ENCODE measurements at regions not wholly inside any gene's neighbourhood (a gene's known extent, or its start where the extent isn't known, plus 50 kb on each side); places are given as distances from the start of the nearest gene placed in this dataset.

DNA sequence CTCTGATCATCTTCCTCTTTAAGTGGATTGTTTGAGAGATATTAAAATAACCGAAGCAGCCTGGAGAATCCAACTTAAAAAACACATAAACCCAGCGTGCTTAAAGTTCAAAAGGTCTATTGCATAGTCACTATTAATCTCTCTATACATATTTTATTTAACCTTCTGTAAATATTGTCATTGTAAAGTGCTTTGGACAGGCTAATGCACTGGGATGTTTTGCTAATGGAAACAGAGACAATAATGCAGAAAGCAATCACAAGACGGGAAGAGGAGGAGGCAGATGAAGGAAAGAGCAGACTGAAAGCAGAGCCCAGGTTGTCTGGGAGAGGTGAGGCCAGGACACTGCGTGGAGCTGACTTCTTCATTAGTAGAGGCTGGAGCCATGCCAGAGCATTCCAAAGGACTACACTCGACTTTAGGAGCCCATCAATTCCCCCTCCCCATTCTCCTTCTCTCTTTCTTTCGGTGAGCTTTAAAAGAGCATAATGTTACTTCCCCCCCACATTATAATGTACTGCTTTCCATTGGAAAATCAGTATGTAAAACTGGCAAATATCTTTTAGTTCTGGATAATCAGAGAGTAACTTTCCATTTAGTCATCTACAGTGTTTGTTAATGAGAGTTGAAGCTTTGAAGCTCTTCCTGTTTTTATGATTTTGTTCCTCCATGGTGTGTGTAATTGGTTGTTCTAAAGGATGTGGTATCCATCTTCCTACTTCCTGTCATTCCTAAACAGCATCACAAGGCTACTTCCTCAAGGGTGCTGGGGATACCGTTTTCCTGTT is 307.3 kb upstream of the MPDZ start (continued):
- TF ChIP-seq, protein P1, sequence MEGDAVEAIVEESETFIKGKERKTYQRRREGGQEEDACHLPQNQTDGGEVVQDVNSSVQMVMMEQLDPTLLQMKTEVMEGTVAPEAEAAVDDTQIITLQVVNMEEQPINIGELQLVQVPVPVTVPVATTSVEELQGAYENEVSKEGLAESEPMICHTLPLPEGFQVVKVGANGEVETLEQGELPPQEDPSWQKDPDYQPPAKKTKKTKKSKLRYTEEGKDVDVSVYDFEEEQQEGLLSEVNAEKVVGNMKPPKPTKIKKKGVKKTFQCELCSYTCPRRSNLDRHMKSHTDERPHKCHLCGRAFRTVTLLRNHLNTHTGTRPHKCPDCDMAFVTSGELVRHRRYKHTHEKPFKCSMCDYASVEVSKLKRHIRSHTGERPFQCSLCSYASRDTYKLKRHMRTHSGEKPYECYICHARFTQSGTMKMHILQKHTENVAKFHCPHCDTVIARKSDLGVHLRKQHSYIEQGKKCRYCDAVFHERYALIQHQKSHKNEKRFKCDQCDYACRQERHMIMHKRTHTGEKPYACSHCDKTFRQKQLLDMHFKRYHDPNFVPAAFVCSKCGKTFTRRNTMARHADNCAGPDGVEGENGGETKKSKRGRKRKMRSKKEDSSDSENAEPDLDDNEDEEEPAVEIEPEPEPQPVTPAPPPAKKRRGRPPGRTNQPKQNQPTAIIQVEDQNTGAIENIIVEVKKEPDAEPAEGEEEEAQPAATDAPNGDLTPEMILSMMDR (IDR thresholded peaks at IDR 0.05 in 2 of 3, conservative IDR thresholded peaks at IDR 0.05 in 1 of 3; ENCODE audit: control insufficient read depth in 2 of 3, extremely low read depth in 1 of 3, insufficient read depth in 1 of 3, low read depth in 3 of 3, low read length in 3 of 3): no peak
- TF ChIP-seq, protein P2, sequence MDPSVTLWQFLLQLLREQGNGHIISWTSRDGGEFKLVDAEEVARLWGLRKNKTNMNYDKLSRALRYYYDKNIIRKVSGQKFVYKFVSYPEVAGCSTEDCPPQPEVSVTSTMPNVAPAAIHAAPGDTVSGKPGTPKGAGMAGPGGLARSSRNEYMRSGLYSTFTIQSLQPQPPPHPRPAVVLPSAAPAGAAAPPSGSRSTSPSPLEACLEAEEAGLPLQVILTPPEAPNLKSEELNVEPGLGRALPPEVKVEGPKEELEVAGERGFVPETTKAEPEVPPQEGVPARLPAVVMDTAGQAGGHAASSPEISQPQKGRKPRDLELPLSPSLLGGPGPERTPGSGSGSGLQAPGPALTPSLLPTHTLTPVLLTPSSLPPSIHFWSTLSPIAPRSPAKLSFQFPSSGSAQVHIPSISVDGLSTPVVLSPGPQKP (IDR thresholded peaks at IDR 0.05; ENCODE audit: low read depth, low read length): no peak
- TF ChIP-seq FOXK2 (IDR thresholded peaks at IDR 0.05) (no peak), SMAD5 (IDR thresholded peaks at IDR 0.05; ENCODE audit: low read depth) (no peak), NBN (IDR thresholded peaks at IDR 0.05) (no peak), EZH2 (IDR thresholded peaks at IDR 0.05; ENCODE audit: borderline replicate concordance, control insufficient read depth, low read depth, low read length) (no peak), WRNIP1 (IDR thresholded peaks at IDR 0.05; ENCODE audit: borderline replicate concordance, low read depth, low read length) (no peak), LARP7 (IDR thresholded peaks at IDR 0.05) (no peak), JUNB (IDR thresholded peaks at IDR 0.05) (no peak), POLR2A (IDR thresholded peaks at IDR 0.05; ENCODE audit: low read depth, low read length) (no peak), NR2C2 (IDR thresholded peaks at IDR 0.05; ENCODE audit: borderline replicate concordance, control insufficient read depth, insufficient read length, low read depth) (no peak)
- TF ChIP-seq, protein P3, sequence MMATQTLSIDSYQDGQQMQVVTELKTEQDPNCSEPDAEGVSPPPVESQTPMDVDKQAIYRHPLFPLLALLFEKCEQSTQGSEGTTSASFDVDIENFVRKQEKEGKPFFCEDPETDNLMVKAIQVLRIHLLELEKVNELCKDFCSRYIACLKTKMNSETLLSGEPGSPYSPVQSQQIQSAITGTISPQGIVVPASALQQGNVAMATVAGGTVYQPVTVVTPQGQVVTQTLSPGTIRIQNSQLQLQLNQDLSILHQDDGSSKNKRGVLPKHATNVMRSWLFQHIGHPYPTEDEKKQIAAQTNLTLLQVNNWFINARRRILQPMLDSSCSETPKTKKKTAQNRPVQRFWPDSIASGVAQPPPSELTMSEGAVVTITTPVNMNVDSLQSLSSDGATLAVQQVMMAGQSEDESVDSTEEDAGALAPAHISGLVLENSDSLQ (IDR thresholded peaks at IDR 0.05): no peak
- TF ChIP-seq, protein P4, sequence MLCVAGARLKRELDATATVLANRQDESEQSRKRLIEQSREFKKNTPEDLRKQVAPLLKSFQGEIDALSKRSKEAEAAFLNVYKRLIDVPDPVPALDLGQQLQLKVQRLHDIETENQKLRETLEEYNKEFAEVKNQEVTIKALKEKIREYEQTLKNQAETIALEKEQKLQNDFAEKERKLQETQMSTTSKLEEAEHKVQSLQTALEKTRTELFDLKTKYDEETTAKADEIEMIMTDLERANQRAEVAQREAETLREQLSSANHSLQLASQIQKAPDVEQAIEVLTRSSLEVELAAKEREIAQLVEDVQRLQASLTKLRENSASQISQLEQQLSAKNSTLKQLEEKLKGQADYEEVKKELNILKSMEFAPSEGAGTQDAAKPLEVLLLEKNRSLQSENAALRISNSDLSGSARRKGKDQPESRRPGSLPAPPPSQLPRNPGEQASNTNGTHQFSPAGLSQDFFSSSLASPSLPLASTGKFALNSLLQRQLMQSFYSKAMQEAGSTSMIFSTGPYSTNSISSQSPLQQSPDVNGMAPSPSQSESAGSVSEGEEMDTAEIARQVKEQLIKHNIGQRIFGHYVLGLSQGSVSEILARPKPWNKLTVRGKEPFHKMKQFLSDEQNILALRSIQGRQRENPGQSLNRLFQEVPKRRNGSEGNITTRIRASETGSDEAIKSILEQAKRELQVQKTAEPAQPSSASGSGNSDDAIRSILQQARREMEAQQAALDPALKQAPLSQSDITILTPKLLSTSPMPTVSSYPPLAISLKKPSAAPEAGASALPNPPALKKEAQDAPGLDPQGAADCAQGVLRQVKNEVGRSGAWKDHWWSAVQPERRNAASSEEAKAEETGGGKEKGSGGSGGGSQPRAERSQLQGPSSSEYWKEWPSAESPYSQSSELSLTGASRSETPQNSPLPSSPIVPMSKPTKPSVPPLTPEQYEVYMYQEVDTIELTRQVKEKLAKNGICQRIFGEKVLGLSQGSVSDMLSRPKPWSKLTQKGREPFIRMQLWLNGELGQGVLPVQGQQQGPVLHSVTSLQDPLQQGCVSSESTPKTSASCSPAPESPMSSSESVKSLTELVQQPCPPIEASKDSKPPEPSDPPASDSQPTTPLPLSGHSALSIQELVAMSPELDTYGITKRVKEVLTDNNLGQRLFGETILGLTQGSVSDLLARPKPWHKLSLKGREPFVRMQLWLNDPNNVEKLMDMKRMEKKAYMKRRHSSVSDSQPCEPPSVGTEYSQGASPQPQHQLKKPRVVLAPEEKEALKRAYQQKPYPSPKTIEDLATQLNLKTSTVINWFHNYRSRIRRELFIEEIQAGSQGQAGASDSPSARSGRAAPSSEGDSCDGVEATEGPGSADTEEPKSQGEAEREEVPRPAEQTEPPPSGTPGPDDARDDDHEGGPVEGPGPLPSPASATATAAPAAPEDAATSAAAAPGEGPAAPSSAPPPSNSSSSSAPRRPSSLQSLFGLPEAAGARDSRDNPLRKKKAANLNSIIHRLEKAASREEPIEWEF (IDR thresholded peaks at IDR 0.05; ENCODE audit: insufficient replicate concordance, low read depth, low read length): no peak
- TF ChIP-seq, protein P5, sequence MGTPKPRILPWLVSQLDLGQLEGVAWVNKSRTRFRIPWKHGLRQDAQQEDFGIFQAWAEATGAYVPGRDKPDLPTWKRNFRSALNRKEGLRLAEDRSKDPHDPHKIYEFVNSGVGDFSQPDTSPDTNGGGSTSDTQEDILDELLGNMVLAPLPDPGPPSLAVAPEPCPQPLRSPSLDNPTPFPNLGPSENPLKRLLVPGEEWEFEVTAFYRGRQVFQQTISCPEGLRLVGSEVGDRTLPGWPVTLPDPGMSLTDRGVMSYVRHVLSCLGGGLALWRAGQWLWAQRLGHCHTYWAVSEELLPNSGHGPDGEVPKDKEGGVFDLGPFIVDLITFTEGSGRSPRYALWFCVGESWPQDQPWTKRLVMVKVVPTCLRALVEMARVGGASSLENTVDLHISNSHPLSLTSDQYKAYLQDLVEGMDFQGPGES (IDR thresholded peaks at IDR 0.05): no peak
- TF ChIP-seq, protein P6, sequence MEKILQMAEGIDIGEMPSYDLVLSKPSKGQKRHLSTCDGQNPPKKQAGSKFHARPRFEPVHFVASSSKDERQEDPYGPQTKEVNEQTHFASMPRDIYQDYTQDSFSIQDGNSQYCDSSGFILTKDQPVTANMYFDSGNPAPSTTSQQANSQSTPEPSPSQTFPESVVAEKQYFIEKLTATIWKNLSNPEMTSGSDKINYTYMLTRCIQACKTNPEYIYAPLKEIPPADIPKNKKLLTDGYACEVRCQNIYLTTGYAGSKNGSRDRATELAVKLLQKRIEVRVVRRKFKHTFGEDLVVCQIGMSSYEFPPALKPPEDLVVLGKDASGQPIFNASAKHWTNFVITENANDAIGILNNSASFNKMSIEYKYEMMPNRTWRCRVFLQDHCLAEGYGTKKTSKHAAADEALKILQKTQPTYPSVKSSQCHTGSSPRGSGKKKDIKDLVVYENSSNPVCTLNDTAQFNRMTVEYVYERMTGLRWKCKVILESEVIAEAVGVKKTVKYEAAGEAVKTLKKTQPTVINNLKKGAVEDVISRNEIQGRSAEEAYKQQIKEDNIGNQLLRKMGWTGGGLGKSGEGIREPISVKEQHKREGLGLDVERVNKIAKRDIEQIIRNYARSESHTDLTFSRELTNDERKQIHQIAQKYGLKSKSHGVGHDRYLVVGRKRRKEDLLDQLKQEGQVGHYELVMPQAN (conservative IDR thresholded peaks at IDR 0.05): no peak
